IMR-90 (cell line): ENCODE measurements at regions not wholly inside any gene's neighbourhood (a gene's known extent, or its start where the extent isn't known, plus 50 kb on each side); places are given as distances from the start of the nearest gene placed in this dataset.

Source experiments
- ATAC-seq: fragments of 200-7000 bp; cut with Tn5 transposase; 2 replicates; pipeline ENCODE4 v1.9.1; 2020; ENCODE audit warnings: low read depth, mild to moderate bottlenecking, moderate library complexity
- BruUV-seq: library from RNA; stranded (reverse); fragments of 400-500 nt; replicated peaks from 2 replicates; lab custom pipeline; 2021; lab: Mats Ljungman, UMichigan
- CTCF ChIA-PET: fragments of 300-600 bp; formaldehyde crosslinking; extraction: SDS; loops from one replicate; lab custom pipeline; 2021; ENCODE audit warnings: antibody characterized with exemption; lab: Yijun Ruan, JAX
- POLR2A ChIA-PET: fragments of 300-600 bp; sonication (Branson Sonifier 250); formaldehyde crosslinking; loops from one replicate; lab custom pipeline; 2022; ENCODE audit warnings: antibody characterized with exemption; ENCODE audit not compliant: unreplicated experiment; lab: Charles Lee
- DNase-seq: peaks from one replicate; pipeline ENCODE4 v3.0.0; 2013
- H2AFZ ChIP-seq: replicated peaks from 2 replicates; pipeline ENCODE3; 2013; ENCODE audit warnings: low read length, mild to moderate bottlenecking; ENCODE audit not compliant: poor library complexity
- H2AK5ac ChIP-seq: 2 replicates; pipeline ENCODE4 v1.6.1; 2013; ENCODE audit warnings: low read depth, low read length, inconsistent platforms
- H2AK9ac ChIP-seq: replicated peaks from 2 replicates; pipeline ENCODE3; 2013; ENCODE audit warnings: mild to moderate bottlenecking, low read depth, low read length, moderate library complexity; ENCODE audit not compliant: poor library complexity
- H2BK120ac ChIP-seq: 2 replicates; pipeline ENCODE4 v1.6.1; 2013; ENCODE audit warnings: low read depth, low read length, inconsistent platforms
- H2BK15ac ChIP-seq: 3 replicates; pipeline ENCODE4 v1.6.1; 2013; ENCODE audit warnings: low read depth, low read length, inconsistent platforms
- H2BK20ac ChIP-seq: 2 replicates; pipeline ENCODE4 v1.6.1; 2013; ENCODE audit warnings: low read depth, mild to moderate bottlenecking, inconsistent platforms, low read length, moderate library complexity
- H2BK5ac ChIP-seq: 2 replicates; pipeline ENCODE4 v1.6.1; 2013; ENCODE audit warnings: mild to moderate bottlenecking, low read depth, low read length, inconsistent platforms; ENCODE audit not compliant: poor library complexity, severe bottlenecking
- H3K14ac ChIP-seq: replicated peaks from 2 replicates; pipeline ENCODE4 v1.6.1; 2013; ENCODE audit warnings: low read depth, low read length, inconsistent platforms
- H3K18ac ChIP-seq: 2 replicates; pipeline ENCODE4 v1.6.1; 2013; ENCODE audit warnings: low read depth, low read length, control low read depth
- H3K23ac ChIP-seq: 2 replicates; pipeline ENCODE4 v1.6.1; 2013; ENCODE audit warnings: low read depth, low read length, inconsistent platforms
- H3K27ac ChIP-seq: 2 replicates; pipeline ENCODE4 v1.5.1; 2013; ENCODE audit warnings: mild to moderate bottlenecking, control low read depth, low read length; ENCODE audit not compliant: insufficient read depth
- H3K27me3 ChIP-seq: 2 replicates; pipeline ENCODE4 v1.6.1; 2013; ENCODE audit warnings: low read length; ENCODE audit not compliant: control insufficient read depth, insufficient read depth
- H3K36me3 ChIP-seq: 2 replicates; pipeline ENCODE4 v1.6.1; 2013; ENCODE audit warnings: low read length, mixed read lengths; ENCODE audit not compliant: control insufficient read depth, insufficient read depth
- H3K4ac ChIP-seq: 2 replicates; pipeline ENCODE4 v1.6.1; 2013; ENCODE audit warnings: low read depth, low read length, inconsistent platforms
- H3K4me1 ChIP-seq: 2 replicates; pipeline ENCODE4 v1.6.1; 2013; ENCODE audit warnings: low read length, mixed read lengths; ENCODE audit not compliant: control insufficient read depth, insufficient read depth
- H3K4me2 ChIP-seq: 2 replicates; pipeline ENCODE4 v1.6.1; 2013; ENCODE audit warnings: low read depth, mild to moderate bottlenecking, control low read depth, low read length, moderate library complexity
- H3K4me3 ChIP-seq: 2 replicates; pipeline ENCODE4 v1.5.1; 2013; ENCODE audit warnings: low read depth, mild to moderate bottlenecking, control low read depth, low read length, moderate library complexity; ENCODE audit not compliant: insufficient read depth
- H3K56ac ChIP-seq: 2 replicates; pipeline ENCODE4 v1.6.1; 2013; ENCODE audit warnings: low read length, inconsistent platforms; ENCODE audit not compliant: insufficient read depth; ENCODE audit errors: extremely low read depth
- H3K79me1 ChIP-seq, 2 experiments: 2 replicates each; pipeline ENCODE4 v1.6.1; 2013; ENCODE audit warnings: low read length in 2 of 2, inconsistent platforms in 1 of 2, low read depth in 1 of 2
- H3K9ac ChIP-seq: 2 replicates; pipeline ENCODE4 v1.6.1; 2013; ENCODE audit warnings: low read depth, low read length, control low read depth
- H3K9me1 ChIP-seq: 2 replicates; pipeline ENCODE4 v1.6.1; 2013; ENCODE audit warnings: low read length, inconsistent platforms; ENCODE audit not compliant: insufficient read depth
- H3K9me3 ChIP-seq: 2 replicates; pipeline ENCODE4 v1.6.1; 2013; ENCODE audit warnings: low read length; ENCODE audit not compliant: control insufficient read depth, insufficient read depth
- H4K20me1 ChIP-seq: 2 replicates; pipeline ENCODE4 v1.6.1; 2013; ENCODE audit warnings: low read length, inconsistent platforms; ENCODE audit not compliant: insufficient read depth
- H4K5ac ChIP-seq: 2 replicates; pipeline ENCODE4 v1.6.1; 2013; ENCODE audit warnings: mild to moderate bottlenecking, low read depth, low read length, control low read depth
- H4K8ac ChIP-seq, 2 experiments: 2 replicates each; pipeline ENCODE4 v1.6.1; 2013; ENCODE audit warnings: low read depth in 2 of 2, low read length in 2 of 2, control low read depth in 1 of 2, inconsistent platforms in 1 of 2
- H4K91ac ChIP-seq: 2 replicates; pipeline ENCODE4 v1.6.1; 2013; ENCODE audit warnings: low read depth, low read length, inconsistent platforms; ENCODE audit not compliant: insufficient read depth
- NFE2L2 ChIP-seq: fragments of 150-350 bp; IDR thresholded peaks from 2 replicates; pipeline ENCODE4 v1.6.1; 2016; ENCODE audit warnings: low read depth, mild to moderate bottlenecking, low read length
- WGBS, 2 experiments: methylation state at CpG; one replicate each; pipeline versions ENCODE4 v1.1.5 to v1.1.7; 2013; ENCODE audit warnings: missing lambda C conversion rate in 2 of 2; ENCODE audit not compliant: insufficient read length in 1 of 2; ENCODE audit errors: extremely low coverage in 2 of 2; 5-methylcytosine and 5-hydroxymethylcytosine counted together
- dilution Hi-C: fragments of 300-500 bp; cut with HindIII; formaldehyde crosslinking; loops from one replicate; pipeline ENCODE4 v1.14.3; 2018; ENCODE audit warnings: low sequenced_read_pairs; ENCODE audit not compliant: unreplicated experiment
- in situ Hi-C: fragments of 300-500 bp; cut with MboI; formaldehyde crosslinking; loops from 3 replicates; pipeline ENCODE4 v1.14.3; 2019; ENCODE audit warnings: low sequenced_read_pairs, inconsistent platforms, mixed read lengths
- intact Hi-C: fragments of 100-400 bp; cut with micrococcal nuclease; formaldehyde crosslinking; loops from 2 replicates; pipeline ENCODE4 v1.10.0; 2022

DNA sequence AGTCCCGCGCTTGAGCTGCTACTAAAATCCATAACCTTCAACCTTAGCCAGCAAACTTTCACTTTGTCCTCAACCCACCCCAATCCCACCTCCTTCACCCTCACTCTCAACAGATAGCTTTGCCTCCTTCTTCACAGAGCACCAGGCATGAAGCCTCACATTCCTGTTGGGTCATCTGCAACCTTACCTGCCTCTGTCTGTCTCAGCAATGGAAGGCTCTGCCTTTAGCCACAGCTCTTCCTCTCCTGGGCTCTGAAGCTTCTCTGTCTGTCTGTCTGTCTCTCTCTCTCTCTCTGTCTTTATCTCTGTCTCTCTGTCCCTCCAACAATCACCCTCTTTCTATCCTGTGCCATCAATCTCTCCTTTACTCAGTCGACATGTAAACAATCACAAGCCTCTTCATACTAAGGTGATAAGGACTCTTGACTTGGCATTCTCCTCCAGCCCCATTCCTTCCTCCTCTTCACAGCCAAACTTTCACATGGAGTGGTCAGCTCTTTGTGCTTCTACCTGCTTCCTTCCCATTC is 220.8 kb downstream of the SPTSSA start:
- Histone ChIP-seq H2BK20ac (no peak overlapping the region), H3K14ac (no peak overlapping the region), H3K56ac (no peak overlapping the region), H3K4me1 (no peaks in the 10 kb centered on the region), H4K8ac (no peak overlapping the region), H3K9me3 (no peaks in the 10 kb centered on the region), H2BK5ac (no peak overlapping the region), H3K27ac (no peak overlapping the region), H3K79me1 (no peaks in the 10 kb centered on the region), H2AFZ (no peak overlapping the region), H3K4ac (no peak overlapping the region), H3K9me1 (no peaks in the 10 kb centered on the region), H3K27me3 (peaks cover 1% of the 10 kb centered on the region; the same call in 1 of the 2 replicates), H3K4me2 (no peak overlapping the region), H2AK9ac (no peak overlapping the region), H4K20me1 (no peaks in the 10 kb centered on the region), H4K91ac (no peak overlapping the region), H4K5ac (no peak overlapping the region), H2BK120ac (no peak overlapping the region), H3K36me3 (no peaks in the 10 kb centered on the region), H2AK5ac (no peak overlapping the region), H3K9ac (no peak overlapping the region), H3K18ac (no peak overlapping the region), H2BK15ac (no peak overlapping the region), H3K23ac (no peak overlapping the region), H3K4me3 (no peak overlapping the region)
- ATAC-seq: no peak
- in situ Hi-C loops (no loop called here), intact Hi-C loops (no loop called here), dilution Hi-C loops (no loop called here)
- 40% methylated on average over 1 of the region's 3 CpGs; no CpG with 5 or more reads in 1 of the 2 experiments for WGBS, 2 experiments
- ChIA-PET CTCF (interaction anchor here (1.4 kb wide), 1 partner anchor 13 kb away, joined by 5 read pairs; no protein-coding TSS in a partner anchor), POLR2A (no interaction called here)
- no peak for DNase-seq
- no peak for TF ChIP-seq NFE2L2
- BruUV-seq: no TSS peak
